ENCODE measurements at regions not wholly inside any gene's neighbourhood (a gene's known extent, or its start where the extent isn't known, plus 50 kb on each side); places are given as distances from the start of the nearest gene placed in this dataset.

DNA sequence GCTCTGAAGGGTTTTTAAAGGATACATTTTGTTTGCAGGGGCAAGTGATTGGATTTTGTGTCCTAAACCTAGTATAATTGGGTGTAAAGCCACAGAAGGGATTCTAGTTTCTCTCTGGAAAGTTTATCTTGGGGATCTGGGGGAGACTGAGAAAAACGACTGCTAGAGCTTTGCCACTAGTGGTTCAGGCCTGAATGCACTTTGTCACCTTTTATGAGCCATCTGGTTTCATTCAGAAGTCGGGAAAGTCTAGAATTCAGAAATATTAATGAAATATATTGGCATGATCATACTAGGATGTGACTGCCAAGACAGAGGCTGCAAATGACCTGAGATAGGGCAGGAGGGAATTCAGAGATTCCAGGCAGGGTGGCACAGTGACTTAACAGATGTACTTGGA is 111.5 kb upstream of the KCNK2 start:
- TF ChIP-seq, protein P1, sequence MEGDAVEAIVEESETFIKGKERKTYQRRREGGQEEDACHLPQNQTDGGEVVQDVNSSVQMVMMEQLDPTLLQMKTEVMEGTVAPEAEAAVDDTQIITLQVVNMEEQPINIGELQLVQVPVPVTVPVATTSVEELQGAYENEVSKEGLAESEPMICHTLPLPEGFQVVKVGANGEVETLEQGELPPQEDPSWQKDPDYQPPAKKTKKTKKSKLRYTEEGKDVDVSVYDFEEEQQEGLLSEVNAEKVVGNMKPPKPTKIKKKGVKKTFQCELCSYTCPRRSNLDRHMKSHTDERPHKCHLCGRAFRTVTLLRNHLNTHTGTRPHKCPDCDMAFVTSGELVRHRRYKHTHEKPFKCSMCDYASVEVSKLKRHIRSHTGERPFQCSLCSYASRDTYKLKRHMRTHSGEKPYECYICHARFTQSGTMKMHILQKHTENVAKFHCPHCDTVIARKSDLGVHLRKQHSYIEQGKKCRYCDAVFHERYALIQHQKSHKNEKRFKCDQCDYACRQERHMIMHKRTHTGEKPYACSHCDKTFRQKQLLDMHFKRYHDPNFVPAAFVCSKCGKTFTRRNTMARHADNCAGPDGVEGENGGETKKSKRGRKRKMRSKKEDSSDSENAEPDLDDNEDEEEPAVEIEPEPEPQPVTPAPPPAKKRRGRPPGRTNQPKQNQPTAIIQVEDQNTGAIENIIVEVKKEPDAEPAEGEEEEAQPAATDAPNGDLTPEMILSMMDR (IDR thresholded peaks at IDR 0.05; ENCODE audit: control extremely low read depth in 1 of 3, insufficient read depth in 1 of 3, low read depth in 1 of 3, low read length in 3 of 3) = no peak
- TF ChIP-seq POLR2A (IDR thresholded peaks at IDR 0.05; ENCODE audit: control extremely low read depth in 1 of 2, low read depth in 2 of 2, low read length in 2 of 2) (no peak), GABPA (IDR thresholded peaks at IDR 0.05; ENCODE audit: borderline replicate concordance, insufficient read depth, low read length) (no peak), ZNF274 (IDR thresholded peaks at IDR 0.05; ENCODE audit: borderline replicate concordance, extremely low read depth, low read length) (no peak), CTBP2 (IDR thresholded peaks at IDR 0.05; ENCODE audit: borderline replicate concordance, insufficient read depth, insufficient read length, low read length) (no peak), CREB1 (IDR thresholded peaks at IDR 0.05) (no peak), POLR2AphosphoS5 (IDR thresholded peaks at IDR 0.05; ENCODE audit: low read depth, low read length) (no peak)
- TF ChIP-seq, protein P2, sequence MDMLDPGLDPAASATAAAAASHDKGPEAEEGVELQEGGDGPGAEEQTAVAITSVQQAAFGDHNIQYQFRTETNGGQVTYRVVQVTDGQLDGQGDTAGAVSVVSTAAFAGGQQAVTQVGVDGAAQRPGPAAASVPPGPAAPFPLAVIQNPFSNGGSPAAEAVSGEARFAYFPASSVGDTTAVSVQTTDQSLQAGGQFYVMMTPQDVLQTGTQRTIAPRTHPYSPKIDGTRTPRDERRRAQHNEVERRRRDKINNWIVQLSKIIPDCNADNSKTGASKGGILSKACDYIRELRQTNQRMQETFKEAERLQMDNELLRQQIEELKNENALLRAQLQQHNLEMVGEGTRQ (IDR thresholded peaks at IDR 0.05; ENCODE audit: low read length) = no peak
- TF ChIP-seq, protein P3, sequence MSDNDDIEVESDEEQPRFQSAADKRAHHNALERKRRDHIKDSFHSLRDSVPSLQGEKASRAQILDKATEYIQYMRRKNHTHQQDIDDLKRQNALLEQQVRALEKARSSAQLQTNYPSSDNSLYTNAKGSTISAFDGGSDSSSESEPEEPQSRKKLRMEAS (IDR thresholded peaks at IDR 0.05) = no peak
